Retinal pigment epithelial cell (primary cell): ENCODE measurements at regions not wholly inside any gene's neighbourhood (a gene's known extent, or its start where the extent isn't known, plus 50 kb on each side); places are given as distances from the start of the nearest gene placed in this dataset.

ENCODE experiments used
- DNase-seq: peaks from one replicate; pipeline ENCODE4 v3.0.0-alpha.2; 2010; ENCODE audit warnings: low read depth
- H3K4me3 ChIP-seq: 2 replicates; pipeline ENCODE4 v1.5.1; 2011; ENCODE audit warnings: mild to moderate bottlenecking, low read length, control low read depth, moderate library complexity
- TF ChIP-seq, protein P1 (sequence below): conservative IDR thresholded peaks from 2 replicates; pipeline ENCODE4 v1.5.1; 2011; ENCODE audit warnings: low read depth, low read length, control low read depth, inconsistent platforms

- TF ChIP-seq, protein P1, sequence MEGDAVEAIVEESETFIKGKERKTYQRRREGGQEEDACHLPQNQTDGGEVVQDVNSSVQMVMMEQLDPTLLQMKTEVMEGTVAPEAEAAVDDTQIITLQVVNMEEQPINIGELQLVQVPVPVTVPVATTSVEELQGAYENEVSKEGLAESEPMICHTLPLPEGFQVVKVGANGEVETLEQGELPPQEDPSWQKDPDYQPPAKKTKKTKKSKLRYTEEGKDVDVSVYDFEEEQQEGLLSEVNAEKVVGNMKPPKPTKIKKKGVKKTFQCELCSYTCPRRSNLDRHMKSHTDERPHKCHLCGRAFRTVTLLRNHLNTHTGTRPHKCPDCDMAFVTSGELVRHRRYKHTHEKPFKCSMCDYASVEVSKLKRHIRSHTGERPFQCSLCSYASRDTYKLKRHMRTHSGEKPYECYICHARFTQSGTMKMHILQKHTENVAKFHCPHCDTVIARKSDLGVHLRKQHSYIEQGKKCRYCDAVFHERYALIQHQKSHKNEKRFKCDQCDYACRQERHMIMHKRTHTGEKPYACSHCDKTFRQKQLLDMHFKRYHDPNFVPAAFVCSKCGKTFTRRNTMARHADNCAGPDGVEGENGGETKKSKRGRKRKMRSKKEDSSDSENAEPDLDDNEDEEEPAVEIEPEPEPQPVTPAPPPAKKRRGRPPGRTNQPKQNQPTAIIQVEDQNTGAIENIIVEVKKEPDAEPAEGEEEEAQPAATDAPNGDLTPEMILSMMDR: no peak
- DNase-seq: no peak
- H3K4me3 ChIP-seq: no peak overlapping the region
Measured at GRCh38 chrX:42505016-42505415, 272.9 kb downstream of the PPP1R2C start.

DNA sequence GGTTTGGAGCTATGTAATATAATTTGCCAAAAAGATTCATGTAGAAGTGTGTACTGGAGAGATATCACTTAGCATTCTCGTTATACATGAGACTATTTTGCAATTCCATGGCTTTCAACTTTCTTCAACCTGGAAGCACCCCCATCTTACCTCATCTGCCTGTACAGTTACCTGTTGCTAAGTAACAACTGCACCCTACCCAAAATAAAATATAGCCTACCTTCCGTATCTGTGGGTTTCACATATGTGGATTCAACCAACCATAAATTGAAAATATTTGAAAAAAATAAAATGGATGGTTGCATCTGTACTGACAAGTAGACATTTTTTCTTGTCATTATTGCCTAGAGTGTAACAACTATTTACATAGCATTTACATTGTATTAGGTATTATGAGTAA lies 278.3 kb downstream of the PPP1R2C start:
- DNase-seq: no peak
- H3K4me3 ChIP-seq: no peak overlapping the region
- TF ChIP-seq, protein P1: no peak

DNA sequence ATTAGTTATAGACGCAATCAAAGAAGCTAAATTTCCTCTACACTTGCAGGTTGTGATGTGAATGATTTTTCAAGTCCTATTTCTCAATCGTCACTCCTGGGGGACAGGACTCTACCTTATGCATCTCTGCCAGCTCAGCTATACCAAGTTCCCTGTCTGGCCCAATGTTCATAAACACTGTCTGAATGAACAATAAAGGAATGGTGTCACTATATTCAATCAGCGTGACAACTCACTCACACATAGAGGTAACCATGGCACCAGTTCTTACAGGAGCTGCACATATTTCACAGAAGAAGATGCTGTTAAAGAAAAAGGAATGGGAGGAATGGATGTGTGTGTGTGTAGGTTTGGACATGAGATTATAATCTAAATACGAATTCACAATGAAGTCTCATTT lies 280.6 kb downstream of the PPP1R2C start:
- DNase-seq: no peak
- TF ChIP-seq, protein P1: no peak
- H3K4me3 ChIP-seq: no peak overlapping the region

DNA sequence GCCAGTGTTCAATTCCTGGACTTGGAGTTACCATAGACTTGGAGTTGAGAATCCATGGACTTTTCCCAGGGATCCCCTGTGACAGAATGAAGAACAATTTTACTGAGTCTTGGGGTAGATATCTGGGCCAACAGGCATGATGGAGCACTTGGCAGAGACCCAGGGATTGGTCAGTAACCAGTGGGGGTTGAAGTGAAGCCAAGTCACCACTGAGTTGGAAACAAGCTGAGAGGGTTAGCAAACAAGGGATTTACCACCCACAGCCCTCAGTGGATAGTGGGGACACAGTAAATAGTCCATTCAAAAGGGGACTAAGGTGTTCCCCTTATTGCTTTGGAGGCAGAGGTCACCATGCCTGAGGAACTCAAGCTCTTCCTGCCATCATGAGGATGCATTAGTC lies 281.7 kb downstream of the PPP1R2C start:
- TF ChIP-seq, protein P1: no peak
- no peak overlapping the region for H3K4me3 ChIP-seq
- DNase-seq: no peak

GRCh38 chrX:42495139-42495538 lies 282.8 kb downstream of the PPP1R2C start:
- no peak overlapping the region for H3K4me3 ChIP-seq
- TF ChIP-seq, protein P1: no peak
- DNase-seq: no peak

- no peak for DNase-seq
- no peak overlapping the region for H3K4me3 ChIP-seq
- TF ChIP-seq, protein P1: no peak
Measured at GRCh38 chrX:42491137-42491907, 286.6 kb downstream of the PPP1R2C start.

- TF ChIP-seq, protein P1: no peak
- DNase-seq: no peak
- no peak overlapping the region for H3K4me3 ChIP-seq
Measured at GRCh38 chrX:42490111-42490510, 287.9 kb downstream of the PPP1R2C start.
